H54 (cell line): ENCODE measurements at regions not wholly inside any gene's neighbourhood (a gene's known extent, or its start where the extent isn't known, plus 50 kb on each side); places are given as distances from the start of the nearest gene placed in this dataset.
A peak's percentile ranks its signal among the peaks of the same experiment; 100 is the strongest.
"Not testable (repeated sequence)": the region's sequence is repeated elsewhere in the genome, so short reads cannot be mapped to it uniquely, and the experiment has no call there.

ENCODE experiments used
- DNase-seq: peaks from one replicate; pipeline ENCODE4 v3.0.0; 2011; ENCODE audit warnings: low spot score, mixed read lengths; ENCODE audit not compliant: insufficient read length
- FAIRE-seq: peaks from 3 replicates; lab custom pipeline; 2011; peaks lifted over from hg19 to GRCh38; lab: Jason Lieb, UNC
- POLR2A ChIP-seq: IDR thresholded peaks from 2 replicates; pipeline ENCODE4 v1.6.1; 2011; ENCODE audit warnings: low read depth, mild to moderate bottlenecking, low read length

- no peak for TF ChIP-seq POLR2A
- FAIRE-seq = no peak
- no peak for DNase-seq
These were observed 154.2 kb downstream of the KCNJ12 start for GRCh38 chr17:21530311-21530710.

- FAIRE-seq (no peak), DNase-seq (no peak)
- TF ChIP-seq POLR2A = no peak
These were observed 154.7 kb downstream of the KCNJ12 start for GRCh38 chr17:21530841-21531240.

- no peak for DNase-seq
- no peak for FAIRE-seq
- TF ChIP-seq POLR2A = no peak
These were observed 156.7 kb downstream of the KCNJ12 start for GRCh38 chr17:21532763-21533385.

GRCh38 chr17:21535686-21536375 is 156.5 kb upstream of the KCNJ18 start:
- DNase-seq = no peak
- FAIRE-seq = no peak
- no peak for TF ChIP-seq POLR2A

- no peak for TF ChIP-seq POLR2A
- FAIRE-seq (no peak), DNase-seq (no peak)
These were observed 155.0 kb upstream of the KCNJ18 start for GRCh38 chr17:21537302-21537701.

GRCh38 chr17:21538615-21539014 is 153.7 kb upstream of the KCNJ18 start:
- DNase-seq (no peak), FAIRE-seq (no peak)
- TF ChIP-seq POLR2A = no peak

DNA sequence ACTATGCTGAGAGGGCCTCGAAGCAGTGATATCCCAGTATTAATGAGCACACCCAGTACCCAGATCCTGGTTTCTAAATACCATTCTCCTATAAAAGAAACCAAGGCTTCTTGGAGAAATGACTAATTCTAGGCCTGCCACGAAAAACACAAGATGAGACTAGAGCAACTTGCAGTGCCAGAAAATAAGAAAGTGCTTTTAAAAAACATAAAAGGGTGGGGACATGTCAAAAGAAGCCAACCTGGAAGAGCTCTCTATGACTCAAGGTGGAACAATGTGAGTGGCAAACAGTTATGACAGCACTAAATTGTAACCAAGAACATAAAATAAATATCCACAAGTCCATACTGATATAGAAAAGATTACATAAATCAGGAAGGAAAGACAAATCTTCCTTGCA is 153.2 kb upstream of the KCNJ18 start:
- FAIRE-seq = peak; percentile 11
- no peak for DNase-seq
- TF ChIP-seq POLR2A = no peak

DNA sequence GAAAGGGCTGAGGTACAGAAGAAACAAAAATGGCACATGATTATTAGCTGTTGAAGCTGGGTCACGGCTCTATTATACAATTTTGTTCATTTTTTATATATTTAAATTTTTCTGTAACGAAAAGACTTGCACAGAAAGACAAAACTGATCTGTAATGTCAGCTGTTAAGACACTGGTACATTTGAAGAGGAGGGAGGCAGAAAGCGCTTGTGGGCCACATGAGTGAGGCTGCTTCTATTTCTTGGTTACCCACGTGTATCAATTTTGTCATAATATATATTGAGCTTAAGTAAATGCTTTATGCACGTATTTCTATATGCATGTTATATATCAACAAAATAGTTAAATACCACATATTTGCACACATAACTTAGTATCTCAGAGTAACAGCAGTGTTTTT is 151.8 kb upstream of the KCNJ18 start:
- no peak for DNase-seq
- no peak for FAIRE-seq
- no peak for TF ChIP-seq POLR2A

GRCh38 chr17:21542070-21542469 is 150.3 kb upstream of the KCNJ18 start:
- no peak for FAIRE-seq
- TF ChIP-seq POLR2A = no peak

GRCh38 chr17:21542991-21543390 is 149.3 kb upstream of the KCNJ18 start:
- no peak for TF ChIP-seq POLR2A
- DNase-seq (no peak), FAIRE-seq (no peak)

More at GRCh38 chr17:21542070-21542469, 150.3 kb upstream of the KCNJ18 start:
- no peak for DNase-seq

DNA sequence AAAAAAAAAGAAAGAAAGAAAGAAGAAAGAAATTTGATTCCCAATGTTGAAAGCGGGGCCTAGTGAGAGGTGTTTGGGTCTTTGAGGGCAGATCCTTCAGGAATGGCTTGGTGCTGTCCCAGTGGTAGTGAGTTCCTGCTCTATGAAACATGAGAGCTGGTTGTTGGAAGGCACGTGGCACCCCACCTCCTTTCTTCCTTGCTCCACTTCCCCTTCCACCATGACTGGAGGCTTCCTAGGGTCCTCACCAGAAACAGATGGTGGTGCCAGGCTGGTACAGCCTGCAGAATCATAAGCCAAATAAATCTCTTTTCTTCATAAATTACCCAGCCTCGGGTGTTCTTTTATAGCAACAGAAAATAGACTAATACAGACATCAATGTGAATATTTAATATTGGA is 147.3 kb upstream of the KCNJ18 start:
- DNase-seq = no peak
- no peak for TF ChIP-seq POLR2A
- FAIRE-seq = no peak

- DNase-seq = no peak
- no peak for TF ChIP-seq POLR2A
- FAIRE-seq = no peak
These were observed 144.1 kb upstream of the KCNJ18 start for GRCh38 chr17:21548236-21548635.

DNA sequence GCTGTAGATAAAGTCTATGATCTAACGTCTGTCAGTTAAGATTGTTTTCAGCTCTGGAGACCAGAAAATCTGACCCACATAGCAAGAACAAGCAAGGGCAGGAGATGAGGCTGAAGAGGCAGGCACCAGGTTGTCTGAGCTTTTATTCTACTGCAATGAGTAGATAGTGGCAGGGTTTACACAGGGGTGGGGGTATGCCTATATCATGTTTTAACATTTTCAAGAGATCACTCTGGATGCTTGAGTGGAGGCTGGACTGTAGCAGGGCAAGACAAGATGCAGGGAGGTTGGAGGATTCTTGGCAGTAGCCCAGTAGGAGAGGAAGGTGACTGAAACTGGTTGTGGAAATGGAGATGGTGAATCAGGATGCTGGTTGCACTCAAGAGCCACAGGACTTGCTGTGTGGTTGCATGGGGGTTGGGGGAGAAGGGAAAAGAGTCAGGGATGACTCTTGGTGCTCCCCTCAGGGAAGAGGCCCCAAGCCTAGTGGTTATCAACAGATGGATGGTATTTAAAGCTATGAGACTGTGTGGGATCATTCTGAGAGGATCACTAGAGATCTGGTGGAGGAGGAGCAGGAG is 143.1 kb upstream of the KCNJ18 start:
- DNase-seq (no peak), FAIRE-seq (peak; percentile 80)
- TF ChIP-seq POLR2A = no peak

DNA sequence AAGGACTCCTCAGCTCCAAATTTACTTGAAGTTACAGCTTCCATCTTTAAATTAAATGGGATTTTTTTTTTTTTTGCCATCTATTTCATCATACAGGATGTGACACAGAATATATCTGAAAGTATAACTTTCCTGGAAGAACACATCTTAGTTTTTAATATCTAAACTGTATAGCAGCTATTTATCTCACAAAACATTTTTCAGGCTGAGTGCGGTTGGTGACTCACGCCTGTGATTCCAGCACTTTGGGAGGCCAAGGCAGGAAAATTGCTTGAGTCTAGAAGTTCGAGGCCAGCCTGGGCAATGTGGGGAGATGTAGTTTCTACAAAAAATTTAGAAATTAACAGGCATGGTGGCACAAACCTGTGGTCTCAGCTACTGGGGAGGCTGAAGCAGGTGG is 142.3 kb upstream of the KCNJ18 start:
- FAIRE-seq = not testable (repeated sequence)

More for the DNA sequence above, 142.3 kb upstream of the KCNJ18 start:
- DNase-seq = not testable (repeated sequence)
